Esophagus squamous epithelium (tissue), 4 donors: ENCODE measurements at regions not wholly inside any gene's neighbourhood (a gene's known extent, or its start where the extent isn't known, plus 50 kb on each side); places are given as distances from the start of the nearest gene placed in this dataset.

Experiments used
- CTCF ChIP-seq, 6 experiments: fragments of 450-650 bp in 4 of 6; fragments of 200-600 bp in 2 of 6; sonication (generic) in 2 of 6; IDR thresholded peaks; one replicate each; pipeline ENCODE4 v1.5.1; 2016 to 2019; ENCODE audit warnings: antibody characterized with exemption in 6 of 6, mild to moderate bottlenecking in 4 of 6, moderate library complexity in 4 of 6
- POLR2A ChIP-seq, 4 donors: fragments of 450-650 bp; IDR thresholded peaks; one replicate each; pipeline ENCODE4 v1.6.1; 2017; ENCODE audit warnings: antibody characterized with exemption in 4 of 4, mild to moderate bottlenecking in 4 of 4, moderate library complexity in 3 of 4

- TF ChIP-seq CTCF (IDR thresholded peaks at IDR 0.05): peak in 3 of 6 experiments; percentile 21 to 44 (median 33)
- no peak for TF ChIP-seq POLR2A (IDR thresholded peaks at IDR 0.05)
Observed at GRCh38 chr2:194867328-194867727, 789.7 kb upstream of the SLC39A10 start.
